GM18868 (cell line): ENCODE measurements at regions not wholly inside any gene's neighbourhood (a gene's known extent, or its start where the extent isn't known, plus 50 kb on each side); places are given as distances from the start of the nearest gene placed in this dataset.

ENCODE experiments used
- ATAC-seq: cut with Tn5 transposase; IDR thresholded peaks from one replicate; pipeline ENCODE4 v1.9.1; 2021; ENCODE audit warnings: mild to moderate bottlenecking, moderate library complexity; ENCODE audit not compliant: unreplicated experiment

DNA sequence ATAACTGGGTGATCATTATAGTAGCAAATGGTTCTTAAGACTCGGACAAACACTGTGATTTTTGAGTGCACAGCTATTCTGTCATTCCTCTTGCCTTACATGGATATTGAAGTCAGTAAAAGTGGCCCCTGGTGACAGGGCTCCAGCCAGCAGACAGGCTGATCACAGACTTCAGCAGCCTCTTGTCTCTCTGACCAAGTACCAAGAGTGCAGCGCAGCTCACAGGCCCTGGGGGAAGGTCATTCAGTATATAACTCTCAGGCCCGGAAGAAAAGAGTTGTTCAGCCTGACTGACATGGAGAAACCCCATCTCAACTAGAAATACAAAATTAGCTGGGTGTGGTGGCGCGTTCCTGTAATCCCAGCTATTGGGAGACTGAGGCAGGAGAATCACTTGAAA is 202.6 kb downstream of the HRH4 start:
- ATAC-seq, result no peak

DNA sequence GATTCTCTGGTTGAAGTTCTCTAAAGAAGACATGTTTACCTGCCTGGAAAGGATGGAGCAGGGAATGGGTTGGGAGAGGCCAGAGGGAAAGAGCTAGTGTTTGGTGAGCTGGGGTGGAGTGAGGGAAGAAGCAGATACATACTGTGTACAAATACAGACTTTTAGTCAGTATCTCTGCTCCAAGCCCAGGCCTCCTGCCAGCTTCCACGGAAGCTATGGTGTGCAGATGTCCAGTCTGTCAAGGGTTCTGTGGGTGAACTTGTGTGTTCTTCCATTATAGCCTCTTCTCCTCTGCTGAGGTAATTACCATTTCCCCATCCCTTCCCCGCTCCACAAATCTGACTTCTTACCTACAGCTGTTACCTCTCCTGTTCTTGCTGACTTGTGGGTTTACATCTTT is 208.6 kb downstream of the HRH4 start:
- no peak for ATAC-seq

DNA sequence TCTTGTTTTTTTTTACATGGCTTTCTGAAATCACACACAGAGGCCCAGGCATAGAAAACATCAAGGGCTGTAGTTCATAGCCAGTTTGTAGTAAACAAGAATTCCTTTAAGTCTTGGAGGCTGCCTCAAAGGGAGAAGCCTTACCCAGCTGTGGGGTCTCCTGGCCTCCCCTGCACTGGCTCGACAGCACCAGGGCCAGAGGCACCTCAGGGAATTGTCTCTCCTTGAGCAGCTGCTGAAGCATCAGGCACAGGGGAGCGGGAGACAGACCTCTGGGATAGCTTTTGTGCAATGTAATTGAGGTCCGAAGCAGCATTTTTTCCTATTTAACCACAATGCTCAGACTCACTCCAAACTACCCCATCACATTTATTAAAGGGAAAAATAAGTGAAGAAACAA is 209.1 kb downstream of the HRH4 start:
- no peak for ATAC-seq

DNA sequence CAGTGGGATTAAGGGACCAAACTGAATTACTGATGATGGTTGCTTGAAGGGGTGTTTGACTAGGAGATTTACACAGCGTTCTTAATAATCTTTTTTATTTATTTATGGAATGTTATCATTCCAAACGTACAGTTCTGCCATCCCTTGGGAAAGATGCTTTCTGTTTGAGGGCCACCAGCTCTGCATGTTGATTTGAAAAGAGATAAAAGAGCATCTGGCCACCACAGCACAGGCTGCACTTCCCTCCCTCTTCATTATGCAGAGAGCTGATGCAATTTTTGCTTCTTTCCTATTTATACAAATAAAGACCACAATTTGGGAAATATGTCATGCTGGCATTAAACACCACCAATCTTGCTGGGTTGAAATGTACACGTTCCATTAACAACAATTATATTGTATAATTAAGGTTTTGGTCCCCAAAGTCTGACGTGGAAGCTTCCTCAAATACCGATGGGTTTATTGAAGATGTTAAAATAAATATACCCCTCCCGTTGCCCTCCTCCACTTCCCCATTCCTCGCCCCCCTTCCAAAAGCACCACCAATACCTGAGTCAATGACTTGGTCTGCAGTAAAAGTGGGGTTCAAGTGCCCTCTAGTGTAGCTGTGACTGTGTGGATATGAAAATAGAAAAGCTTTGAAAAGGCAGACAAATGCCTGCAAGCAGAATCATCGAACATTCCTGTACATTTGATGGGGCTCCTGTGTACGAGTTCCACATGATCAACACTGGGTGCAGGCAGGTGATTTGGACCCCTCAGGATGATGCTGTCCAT is 211.9 kb downstream of the HRH4 start:
- no peak for ATAC-seq

DNA sequence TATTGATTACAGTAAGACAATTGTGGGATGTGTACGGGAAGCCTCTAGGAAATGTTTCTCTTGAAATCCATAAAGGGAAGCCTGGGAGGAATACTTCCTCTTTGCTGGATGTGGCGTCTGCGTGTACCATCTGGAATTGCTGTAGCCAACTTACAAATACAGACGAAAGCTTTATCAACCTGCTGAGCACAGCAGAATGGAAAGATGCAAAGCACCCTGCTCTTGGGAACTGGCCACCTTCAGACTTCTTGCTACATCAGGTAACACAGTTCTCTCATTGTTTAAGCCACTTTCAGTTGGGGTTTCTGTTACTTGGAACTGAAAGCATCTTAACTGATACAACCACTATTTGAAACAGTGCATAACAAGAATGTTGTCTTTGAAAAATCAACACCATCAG is 213.8 kb downstream of the HRH4 start:
- no peak for ATAC-seq

DNA sequence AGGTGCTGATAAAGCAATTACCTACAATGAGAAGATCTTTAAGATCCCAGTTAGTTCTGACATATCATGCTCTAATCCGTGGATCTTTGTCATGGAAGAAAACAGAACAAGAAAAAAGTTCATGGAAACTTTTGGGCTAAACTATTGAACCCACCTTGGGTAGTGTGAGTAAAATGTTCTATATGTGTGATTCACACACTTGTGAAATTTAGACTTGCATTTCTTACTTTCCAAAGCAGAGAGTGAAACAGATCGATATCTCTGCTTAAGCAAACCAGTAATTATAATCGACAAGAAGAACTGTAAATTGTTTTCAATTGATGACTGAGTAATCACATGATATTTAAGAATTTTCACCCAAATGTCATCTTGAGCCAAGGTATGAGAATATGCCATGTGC is 214.2 kb downstream of the HRH4 start:
- no peak for ATAC-seq

DNA sequence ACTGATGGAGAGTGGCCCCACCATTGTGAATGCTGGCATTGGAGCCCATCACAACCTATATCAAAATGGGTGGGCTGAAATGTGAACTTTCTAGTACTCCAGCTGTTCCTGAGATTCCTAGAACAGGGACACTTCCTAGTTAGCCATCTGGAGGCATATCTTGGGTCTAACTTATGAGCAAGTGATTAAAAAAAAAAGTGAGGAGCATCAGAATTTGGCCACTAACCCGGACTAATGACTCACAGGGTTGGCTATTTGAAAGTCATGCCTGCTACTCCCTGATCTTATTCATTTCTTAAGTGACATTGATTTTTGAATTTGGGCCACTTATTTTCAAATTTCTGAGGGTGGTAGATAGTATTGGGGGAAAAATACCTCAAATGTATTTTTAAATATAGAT is 216.6 kb downstream of the HRH4 start:
- ATAC-seq, result no peak

DNA sequence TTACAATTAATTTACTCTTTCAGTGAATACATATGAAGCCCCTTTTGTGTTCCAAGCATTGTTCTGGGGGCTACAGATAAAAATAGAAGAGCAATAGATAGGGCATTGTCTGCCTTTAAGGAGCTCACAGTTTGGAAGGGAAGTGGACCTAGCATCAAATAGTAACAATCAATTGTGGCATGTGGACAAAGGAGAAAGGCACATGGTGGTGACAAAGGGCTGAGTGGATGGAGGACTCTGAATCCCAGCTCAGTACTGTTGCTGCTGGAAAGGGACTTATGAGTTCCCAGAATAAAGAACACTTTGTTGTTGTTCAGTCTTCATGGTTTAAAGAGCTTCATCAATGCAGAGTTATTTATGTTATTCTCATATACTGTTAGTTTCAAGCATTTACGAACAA is 217.7 kb downstream of the HRH4 start:
- no peak for ATAC-seq

DNA sequence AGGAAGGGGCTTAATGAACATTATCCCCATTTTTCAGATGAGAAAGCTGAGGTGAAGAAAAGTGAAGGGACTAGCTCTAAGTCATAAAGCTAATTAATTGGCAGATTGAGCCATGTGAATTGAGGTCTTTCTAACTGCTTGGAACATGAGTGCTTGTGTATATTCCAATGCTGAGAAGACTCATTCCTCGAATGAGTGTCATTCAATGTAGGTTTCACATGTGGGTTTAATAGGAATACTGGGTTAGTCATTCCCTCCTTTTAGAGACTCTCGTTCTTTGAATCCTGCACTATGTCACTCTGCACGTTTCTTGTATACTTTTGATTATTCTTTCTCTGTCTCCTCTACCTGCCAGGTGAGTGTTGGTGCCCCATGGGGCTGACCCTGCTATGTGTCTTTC is 218.2 kb downstream of the HRH4 start:
- ATAC-seq, result no peak

DNA sequence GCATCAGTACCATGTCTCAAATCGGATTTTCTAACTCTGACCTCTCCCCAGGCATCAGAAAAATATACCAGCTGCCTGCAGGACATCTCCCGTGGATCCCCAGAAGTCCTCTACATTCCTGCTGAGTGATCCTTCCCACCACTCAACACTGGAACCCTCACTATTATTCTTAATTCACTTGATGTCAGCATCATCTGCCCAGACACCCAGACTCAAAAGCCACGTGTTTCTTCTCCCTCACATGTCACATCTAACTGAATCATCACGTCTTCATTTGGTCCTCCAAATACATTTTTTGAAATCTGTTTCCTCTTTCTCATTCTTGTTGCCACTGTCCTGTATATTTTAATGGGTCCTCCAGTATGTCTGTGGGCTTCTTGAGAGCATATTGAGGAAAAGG is 218.6 kb downstream of the HRH4 start:
- no peak for ATAC-seq

DNA sequence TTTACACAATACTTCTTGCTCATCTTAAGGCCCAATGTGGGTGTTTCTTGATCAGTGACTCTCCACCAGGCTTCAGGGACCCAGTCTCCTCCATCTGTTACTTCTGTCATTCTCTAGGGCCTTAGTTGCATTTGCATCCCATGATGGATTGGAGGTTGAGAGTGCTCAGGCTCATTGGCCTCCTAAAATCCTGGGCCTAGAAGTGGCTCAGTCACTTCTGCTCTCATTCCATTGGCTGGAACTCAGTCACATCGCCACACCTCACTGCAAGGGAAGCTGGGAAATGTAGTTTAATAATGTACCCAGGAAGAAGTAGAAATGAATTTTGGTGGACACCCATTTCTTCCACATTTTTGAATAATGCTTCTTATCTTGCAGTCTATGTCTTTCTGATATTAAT is 223.5 kb downstream of the HRH4 start:
- ATAC-seq, result no peak

DNA sequence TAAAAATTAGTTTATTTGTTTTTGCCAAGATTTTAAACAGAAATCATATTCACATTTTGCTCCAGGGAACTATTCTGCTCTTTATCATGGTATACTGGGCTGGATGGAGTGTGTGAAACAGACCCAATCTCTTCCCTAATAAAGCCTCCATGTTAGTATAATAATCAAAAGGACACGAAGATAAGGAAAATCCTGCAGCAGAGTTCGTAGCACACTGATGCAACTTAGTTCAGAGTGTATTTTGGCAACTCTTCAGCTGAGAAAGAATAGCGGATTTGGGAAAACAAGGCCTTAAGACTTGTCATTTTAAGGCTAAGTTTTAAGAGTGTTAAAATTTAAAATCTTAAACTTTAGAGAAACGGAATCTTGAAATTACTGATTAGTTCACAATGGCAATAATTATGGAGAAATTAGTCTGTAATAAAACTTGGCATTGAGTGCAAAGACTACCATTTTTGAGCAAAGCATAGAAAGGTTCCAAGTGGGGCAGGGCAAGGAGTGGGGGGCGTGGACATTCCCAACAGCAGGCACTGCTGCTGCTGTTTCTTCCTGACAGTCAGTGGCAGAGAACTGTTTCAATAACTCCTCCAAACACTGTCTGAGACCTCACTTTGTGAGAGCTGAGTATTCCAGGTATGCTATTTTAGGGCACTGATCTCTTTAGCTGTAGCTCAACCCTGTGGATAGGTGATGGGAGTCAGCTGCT is 225.0 kb downstream of the HRH4 start:
- no peak for ATAC-seq

DNA sequence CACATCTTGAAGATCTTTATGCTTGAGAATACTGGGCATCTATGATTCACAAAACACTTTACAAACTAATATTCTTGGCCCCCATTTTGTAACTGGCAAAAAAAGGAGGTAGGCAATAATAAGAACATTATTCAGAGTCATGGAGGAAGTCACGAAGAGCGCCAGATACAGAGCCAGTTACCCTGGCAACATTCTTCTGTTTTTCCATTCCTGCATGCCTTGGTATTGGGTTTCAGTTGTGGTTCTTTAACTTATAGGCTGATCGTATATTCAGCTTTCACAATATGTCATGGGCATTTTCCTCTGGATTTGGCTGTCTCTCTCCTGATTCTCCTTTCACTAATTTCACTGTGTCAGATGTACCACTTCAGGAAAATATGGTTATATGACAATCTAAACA is 234.7 kb downstream of the HRH4 start:
- ATAC-seq, result no peak

DNA sequence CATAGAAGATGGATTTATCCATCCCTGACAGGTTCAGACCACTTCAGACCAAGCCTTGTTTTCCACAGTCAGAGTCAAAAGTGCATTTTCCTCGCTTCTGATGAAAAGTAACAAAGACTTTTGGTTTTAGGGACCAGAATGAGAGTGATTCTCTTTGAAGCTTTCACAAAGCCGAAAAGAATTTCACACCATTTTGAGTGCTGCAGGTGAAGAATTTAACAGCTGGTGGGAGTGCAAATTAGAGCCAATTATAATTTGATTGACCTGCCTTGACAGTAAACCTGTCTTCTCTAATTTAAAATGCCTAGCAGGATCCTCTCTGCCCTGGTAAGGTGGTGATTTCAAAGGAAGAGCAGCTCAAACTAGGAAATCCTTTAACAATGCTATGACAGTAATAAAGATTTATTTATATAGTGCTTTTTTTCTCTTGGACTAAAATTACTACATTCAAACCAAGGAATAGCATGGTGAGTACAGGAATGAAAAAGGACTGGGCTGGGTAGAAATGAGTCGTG is 241.6 kb downstream of the HRH4 start:
- ATAC-seq, result no peak

DNA sequence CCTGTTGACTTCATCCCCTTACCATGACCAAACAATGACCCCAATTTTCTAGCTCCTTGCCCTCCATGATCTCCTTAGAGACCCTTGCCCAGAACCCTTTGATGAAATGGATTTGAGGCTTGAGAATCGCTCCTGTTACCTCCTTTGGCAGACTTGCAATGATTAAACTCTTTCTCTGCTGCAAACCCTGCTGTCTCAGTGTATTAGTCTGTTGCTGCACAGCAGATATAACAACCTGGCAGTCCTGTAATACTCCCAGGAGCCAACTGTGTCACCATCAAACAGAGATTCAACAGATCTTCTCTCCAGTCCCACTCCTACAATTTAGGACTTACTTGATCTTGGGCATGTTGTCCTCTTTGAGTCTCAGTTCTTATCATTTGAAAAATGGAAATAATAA is 242.9 kb downstream of the HRH4 start:
- ATAC-seq, result no peak

DNA sequence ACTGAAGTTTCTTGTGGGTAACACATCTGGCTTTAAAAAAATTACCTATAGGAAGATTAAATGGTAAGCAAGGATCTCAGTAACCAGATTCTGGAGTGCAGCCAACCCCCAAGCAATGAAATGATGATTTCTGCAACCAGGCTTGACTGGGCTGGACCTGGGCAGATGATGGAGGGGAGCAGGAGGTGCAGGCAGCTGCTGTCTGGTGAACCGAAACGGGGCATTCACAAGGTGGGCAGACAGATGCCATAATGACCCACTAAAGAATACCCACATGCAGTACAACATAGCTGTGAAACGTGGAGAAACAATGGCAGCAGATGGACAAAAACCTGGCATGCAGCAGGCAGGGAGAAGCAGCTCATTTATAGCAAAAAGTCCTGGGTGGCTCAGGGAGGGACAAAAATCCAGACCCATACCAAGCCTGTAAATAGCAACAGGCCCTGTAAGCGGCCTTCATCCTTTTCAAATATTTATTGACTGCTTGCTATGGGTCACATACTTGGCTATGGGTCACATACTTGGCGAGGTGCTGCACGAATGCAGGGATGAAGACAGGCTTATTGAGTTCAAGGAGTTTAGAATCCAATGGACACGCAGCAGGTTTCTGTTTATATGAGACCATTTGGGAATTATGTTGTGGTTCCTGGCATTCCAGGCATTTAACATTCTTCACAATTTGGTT is 244.7 kb downstream of the HRH4 start:
- no peak for ATAC-seq

DNA sequence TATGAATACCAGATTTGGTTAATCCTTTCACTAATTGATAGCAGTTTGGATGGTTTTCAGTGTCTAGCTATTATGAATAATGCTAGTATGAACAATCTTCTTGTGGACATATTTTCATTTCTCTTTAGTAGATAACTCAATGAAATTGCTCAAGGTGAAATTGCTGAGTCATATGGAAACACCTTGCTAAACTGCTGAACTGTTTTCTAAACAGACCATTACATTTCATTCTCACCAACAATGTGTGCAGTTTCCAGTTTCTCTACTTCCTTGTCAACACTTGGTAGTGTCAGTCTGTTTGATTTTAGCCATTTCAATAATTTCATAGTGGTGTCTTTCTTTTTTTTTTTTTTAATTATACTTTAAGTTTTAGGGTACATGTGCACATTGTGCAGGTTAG is 250.0 kb downstream of the HRH4 start:
- ATAC-seq, result no peak

DNA sequence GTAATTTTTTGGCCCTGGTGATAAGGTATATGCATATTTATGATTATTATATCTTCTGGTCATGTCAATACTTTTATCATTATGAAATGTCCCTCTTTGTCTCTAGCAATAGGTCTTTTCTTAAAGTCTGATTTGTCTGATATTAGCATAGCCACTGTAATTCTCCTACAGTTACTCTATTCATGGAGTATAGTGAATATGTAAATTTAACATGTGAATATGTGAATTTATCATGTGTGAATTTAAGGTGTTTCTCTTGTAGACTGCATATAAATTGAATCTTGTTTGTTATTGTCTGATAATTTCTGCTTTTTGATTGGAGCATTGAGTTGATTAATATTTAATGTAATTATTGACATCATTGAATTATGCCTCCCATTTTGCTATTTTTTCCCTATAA is 259.4 kb downstream of the HRH4 start:
- no peak for ATAC-seq

DNA sequence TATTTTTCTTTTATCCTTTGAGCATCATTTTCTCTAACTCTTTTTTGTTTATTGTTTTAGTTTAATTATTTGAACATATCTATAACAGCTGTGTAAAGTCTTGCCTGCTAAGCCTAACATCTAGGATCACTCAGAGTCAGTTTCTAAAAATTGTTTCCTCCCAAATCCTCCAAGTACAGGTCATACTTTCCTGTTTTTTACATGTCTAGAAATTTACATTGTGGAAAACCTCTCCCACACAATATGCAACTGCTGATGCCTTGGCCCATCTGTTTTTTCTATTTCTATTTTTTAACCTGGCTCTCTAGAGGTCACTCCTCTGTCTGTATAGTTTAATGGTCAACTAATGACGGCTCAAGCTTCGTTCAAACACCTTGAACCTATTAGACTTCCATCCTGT is 261.0 kb downstream of the HRH4 start:
- ATAC-seq, result no peak

DNA sequence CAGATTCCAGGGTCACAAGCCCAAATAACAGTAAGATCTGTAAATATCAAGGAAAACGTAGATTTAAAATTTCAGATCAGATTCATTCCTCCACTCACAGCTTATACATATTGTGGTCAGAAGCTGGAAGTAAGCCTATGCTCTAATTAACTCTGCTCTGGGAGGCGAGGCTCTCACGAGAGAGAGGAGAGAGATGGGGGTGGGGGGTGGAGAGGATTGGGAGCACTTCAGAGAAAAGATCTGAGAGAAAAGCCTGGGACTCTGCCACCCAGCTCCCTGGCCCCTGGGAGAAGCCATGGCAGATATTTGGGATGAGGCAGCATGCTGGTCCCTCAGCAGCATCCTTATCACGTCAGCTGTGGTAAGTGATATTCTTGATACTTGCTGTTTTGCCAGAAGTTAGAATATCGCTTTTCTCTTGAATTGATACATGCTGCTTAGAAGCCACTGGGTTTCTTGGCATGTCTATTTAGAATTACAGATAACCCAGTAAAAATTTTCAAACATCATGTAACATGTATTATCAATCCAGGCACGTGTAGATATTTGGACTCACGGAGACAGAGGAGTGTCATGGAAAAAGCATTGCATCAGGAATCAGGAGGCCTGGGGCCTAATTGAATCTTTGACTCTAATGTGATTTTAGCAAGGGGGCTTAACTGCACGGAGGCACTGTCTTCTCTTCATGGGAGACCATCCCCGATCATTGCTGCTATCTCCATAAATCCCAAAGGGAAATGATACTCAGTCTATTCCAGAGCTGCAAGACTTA is 265.4 kb downstream of the HRH4 start:
- ATAC-seq, result no peak
